Prostate gland (tissue), 2 donors: ENCODE measurements at regions not wholly inside any gene's neighbourhood (a gene's known extent, or its start where the extent isn't known, plus 50 kb on each side); places are given as distances from the start of the nearest gene placed in this dataset.

Experiments used
- CTCF ChIP-seq, 4 experiments: fragments of 200-600 bp in 2 of 4; fragments of 450-650 bp in 2 of 4; sonication (generic) in 2 of 4; IDR thresholded peaks; 1 replicate in 3 of 4; 2 replicates in 1 of 4; pipeline ENCODE4 v1.5.1; 2016 to 2019; ENCODE audit warnings: antibody characterized with exemption in 4 of 4, mild to moderate bottlenecking in 2 of 4, moderate library complexity in 2 of 4
- POLR2A ChIP-seq: fragments of 450-650 bp; IDR thresholded peaks from one replicate; pipeline ENCODE4 v1.6.1; 2016; ENCODE audit warnings: antibody characterized with exemption, mild to moderate bottlenecking
- POLR2AphosphoS5 ChIP-seq: sonication (generic); formaldehyde crosslinking; IDR thresholded peaks from one replicate; pipeline ENCODE4 v1.6.1; 2017; ENCODE audit warnings: antibody characterized with exemption

GRCh38 chr4:26152056-26152455, 168.8 kb upstream of the RBPJ start:
- no peak for TF ChIP-seq CTCF (IDR thresholded peaks at IDR 0.05)
- no peak for TF ChIP-seq POLR2AphosphoS5
- no peak for TF ChIP-seq POLR2A
